NB4 (cell line): ENCODE measurements at regions not wholly inside any gene's neighbourhood (a gene's known extent, or its start where the extent isn't known, plus 50 kb on each side); places are given as distances from the start of the nearest gene placed in this dataset.

ENCODE experiments used
- CTCF ChIP-seq: IDR thresholded peaks from one replicate; pipeline ENCODE4 v1.5.1; 2012; ENCODE audit warnings: low read depth, low read length
- POLR2A ChIP-seq: IDR thresholded peaks from 2 replicates; pipeline ENCODE4 v1.6.1; 2011; ENCODE audit warnings: mild to moderate bottlenecking; ENCODE audit not compliant: insufficient read length; ENCODE audit errors: extremely low read depth

- no peak for TF ChIP-seq CTCF
- TF ChIP-seq POLR2A = no peak
Measured at GRCh38 chr3:101932326-101933068, 83.2 kb downstream of the NFKBIZ start.
